Stimulated activated memory B cell treated with anti-CD40 and anti-IgM and Interleukin-4, amounts not matched to agents 10 μg/mL and 1 μg/mL and 100 μg/mL, for 72 hours (primary cell): ENCODE measurements at regions not wholly inside any gene's neighbourhood (a gene's known extent, or its start where the extent isn't known, plus 50 kb on each side); places are given as distances from the start of the nearest gene placed in this dataset.

Source experiments
- ATAC-seq: fragments of 150-1000 bp; cut with Tn5 transposase; 2 replicates; pipeline ENCODE4 v1.10.0; 2021
- H3K27ac Mint-ChIP-seq: one replicate; pipeline ENCODE4 v1.8.0; 2022; ENCODE audit warnings: mild to moderate bottlenecking, mixed read lengths
- H3K27me3 Mint-ChIP-seq: one replicate; pipeline ENCODE4 v1.8.0; 2022; ENCODE audit warnings: mixed read lengths
- H3K36me3 Mint-ChIP-seq: one replicate; pipeline ENCODE4 v1.8.0; 2022; ENCODE audit warnings: mixed read lengths
- H3K4me1 Mint-ChIP-seq: one replicate; pipeline ENCODE4 v1.8.0; 2022; ENCODE audit warnings: mixed read lengths
- H3K4me3 Mint-ChIP-seq: one replicate; pipeline ENCODE4 v1.8.0; 2022; ENCODE audit warnings: mild to moderate bottlenecking, moderate library complexity, mixed read lengths
- H3K9me3 Mint-ChIP-seq: one replicate; pipeline ENCODE4 v1.8.0; 2022; ENCODE audit warnings: mixed read lengths

DNA sequence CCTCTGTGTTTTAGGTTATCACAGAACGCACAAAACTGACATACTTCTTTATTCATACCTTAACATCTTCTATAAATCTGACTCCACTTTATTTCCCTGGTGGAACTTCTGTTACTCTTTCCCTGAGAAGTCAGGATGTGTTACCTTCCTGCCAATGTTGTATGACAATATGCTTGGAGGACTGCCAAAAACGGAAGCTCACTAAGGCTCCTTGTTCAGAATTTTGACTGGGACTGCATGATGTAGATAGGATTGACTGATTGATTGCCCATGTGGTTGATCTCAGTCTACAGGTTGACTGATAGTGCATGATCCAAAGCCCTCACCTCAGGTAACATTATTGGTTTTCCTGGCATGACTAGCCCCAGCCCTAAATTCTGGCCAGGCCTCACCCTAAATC is 319.4 kb downstream of the TLR4 start:
- Mint-ChIP-seq H3K9me3 (peaks cover 3% of the 10 kb centered on the region), H3K27ac (no peak overlapping the region), H3K4me3 (no peak overlapping the region), H3K27me3 (peaks cover 3% of the 10 kb centered on the region), H3K4me1 (no peaks in the 10 kb centered on the region), H3K36me3 (no peaks in the 10 kb centered on the region)
- no peak for ATAC-seq

DNA sequence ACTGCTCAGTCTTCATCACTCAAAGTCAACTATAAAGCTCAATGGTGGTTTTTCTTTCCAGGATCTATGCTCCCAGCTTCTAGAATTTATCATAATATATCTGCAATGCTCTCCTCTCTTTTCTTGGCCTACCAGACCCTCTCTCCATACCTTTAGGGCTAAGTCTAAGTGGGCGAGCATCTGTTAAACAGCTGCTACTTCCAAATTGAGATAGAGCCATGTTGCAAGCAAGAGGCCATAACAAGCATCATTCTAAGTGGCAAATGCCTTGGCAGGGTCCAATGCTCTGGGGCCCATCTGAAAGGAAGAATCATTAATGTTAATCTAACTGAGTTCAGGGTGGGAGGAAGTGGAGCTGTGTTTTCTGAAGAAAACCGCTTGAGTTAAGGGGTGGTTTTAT is 324.0 kb downstream of the TLR4 start:
- Mint-ChIP-seq H3K27me3 (peaks cover 18% of the 10 kb centered on the region), H3K4me3 (no peak overlapping the region), H3K9me3 (peaks cover 3% of the 10 kb centered on the region), H3K36me3 (no peaks in the 10 kb centered on the region), H3K4me1 (no peaks in the 10 kb centered on the region), H3K27ac (no peak overlapping the region)
- no peak for ATAC-seq

DNA sequence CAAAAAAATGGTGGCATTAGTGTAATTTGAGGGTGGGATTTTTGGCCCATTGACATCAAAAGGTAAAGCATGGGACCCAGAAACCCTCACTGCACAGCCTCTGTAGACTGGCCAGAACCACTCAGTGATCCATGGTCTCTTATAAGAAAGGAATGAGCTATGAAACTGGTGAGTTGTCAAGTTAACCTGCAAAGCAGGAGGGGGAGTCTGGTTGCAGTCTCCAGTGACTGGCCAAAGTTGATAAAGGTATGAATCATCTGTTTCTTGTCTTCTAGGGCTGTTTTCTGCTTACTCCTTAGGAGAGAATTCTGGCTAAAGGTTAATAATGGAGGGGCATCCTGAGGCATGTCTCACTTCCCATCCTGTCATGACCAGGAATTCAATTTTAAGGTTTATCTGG is 325.2 kb downstream of the TLR4 start:
- Mint-ChIP-seq H3K9me3 (peaks cover 7% of the 10 kb centered on the region), H3K4me1 (no peaks in the 10 kb centered on the region), H3K4me3 (no peak overlapping the region), H3K36me3 (no peaks in the 10 kb centered on the region), H3K27me3 (peaks cover 30% of the 10 kb centered on the region), H3K27ac (no peak overlapping the region)
- ATAC-seq = no peak

DNA sequence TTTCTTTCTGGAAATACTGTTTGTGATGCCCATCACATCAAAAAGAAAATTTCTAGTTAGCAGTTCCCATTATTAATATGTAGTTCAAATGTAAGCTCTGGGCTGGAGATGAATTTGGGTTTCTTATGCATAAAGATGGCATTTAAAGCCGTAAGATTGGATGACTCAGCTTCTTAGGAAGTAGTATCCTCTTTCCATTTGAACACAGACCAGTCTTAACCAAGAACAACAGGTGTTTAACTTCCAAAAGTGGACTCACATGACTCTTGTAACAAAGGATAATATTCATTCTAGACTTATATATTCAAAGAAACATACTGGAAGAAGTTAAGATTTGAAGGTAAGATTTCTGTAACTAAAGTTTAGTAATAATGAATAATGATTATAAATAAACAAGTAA is 330.5 kb downstream of the TLR4 start:
- H3K27me3 Mint-ChIP-seq = peaks cover 18% of the 10 kb centered on the region
- no peak for ATAC-seq
- H3K36me3 Mint-ChIP-seq = no peaks in the 10 kb centered on the region
- H3K9me3 Mint-ChIP-seq = peaks cover 4% of the 10 kb centered on the region
- H3K4me1 Mint-ChIP-seq = no peaks in the 10 kb centered on the region
- no peak overlapping the region for H3K4me3 Mint-ChIP-seq
- no peak overlapping the region for H3K27ac Mint-ChIP-seq

DNA sequence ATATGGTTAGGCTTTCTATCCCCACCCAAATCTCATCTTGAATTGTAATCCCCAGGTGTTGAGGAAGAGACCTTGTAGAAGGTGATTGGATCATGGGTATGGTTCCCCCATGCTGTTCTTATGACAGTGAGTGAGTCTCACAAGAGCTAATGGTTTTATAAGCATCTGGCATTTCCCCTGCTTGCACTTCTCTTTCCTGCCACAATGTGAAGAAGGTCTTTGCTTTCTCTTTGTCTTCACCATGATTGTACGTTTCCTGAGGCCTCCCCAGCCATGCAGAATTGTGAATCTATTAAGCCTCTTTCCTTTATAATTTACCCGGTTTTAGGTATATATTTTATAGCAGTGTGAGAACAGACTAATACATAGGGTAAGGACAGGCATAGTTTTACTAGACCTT is 334.5 kb downstream of the TLR4 start:
- Mint-ChIP-seq H3K9me3 (peaks cover 7% of the 10 kb centered on the region), H3K27me3 (peaks cover 9% of the 10 kb centered on the region), H3K36me3 (no peaks in the 10 kb centered on the region), H3K27ac (no peak overlapping the region), H3K4me1 (no peaks in the 10 kb centered on the region), H3K4me3 (no peak overlapping the region)
- ATAC-seq = no peak

DNA sequence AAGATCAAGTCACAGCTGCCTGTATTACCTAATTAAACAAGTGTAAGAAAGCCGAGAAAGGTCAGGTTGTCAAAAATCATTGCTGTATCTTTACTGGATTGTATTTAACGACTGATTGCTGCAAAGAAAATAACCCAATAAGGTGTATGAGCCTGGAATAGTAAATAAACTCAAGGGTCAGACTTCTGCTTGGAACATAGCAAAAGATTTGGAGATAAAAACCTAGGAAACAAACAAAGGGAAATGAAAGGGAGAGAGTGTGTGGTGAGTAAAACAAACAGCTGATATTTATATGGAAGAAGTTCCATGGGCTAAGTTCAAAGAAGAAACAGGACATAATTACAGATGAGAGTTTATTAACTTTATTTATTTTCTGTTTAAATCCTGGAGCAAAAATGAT is 354.0 kb downstream of the TLR4 start:
- ATAC-seq = no peak
- Mint-ChIP-seq H3K27me3 (no peaks in the 10 kb centered on the region), H3K9me3 (no peaks in the 10 kb centered on the region), H3K27ac (no peak overlapping the region), H3K4me3 (no peak overlapping the region), H3K36me3 (no peaks in the 10 kb centered on the region), H3K4me1 (no peaks in the 10 kb centered on the region)

DNA sequence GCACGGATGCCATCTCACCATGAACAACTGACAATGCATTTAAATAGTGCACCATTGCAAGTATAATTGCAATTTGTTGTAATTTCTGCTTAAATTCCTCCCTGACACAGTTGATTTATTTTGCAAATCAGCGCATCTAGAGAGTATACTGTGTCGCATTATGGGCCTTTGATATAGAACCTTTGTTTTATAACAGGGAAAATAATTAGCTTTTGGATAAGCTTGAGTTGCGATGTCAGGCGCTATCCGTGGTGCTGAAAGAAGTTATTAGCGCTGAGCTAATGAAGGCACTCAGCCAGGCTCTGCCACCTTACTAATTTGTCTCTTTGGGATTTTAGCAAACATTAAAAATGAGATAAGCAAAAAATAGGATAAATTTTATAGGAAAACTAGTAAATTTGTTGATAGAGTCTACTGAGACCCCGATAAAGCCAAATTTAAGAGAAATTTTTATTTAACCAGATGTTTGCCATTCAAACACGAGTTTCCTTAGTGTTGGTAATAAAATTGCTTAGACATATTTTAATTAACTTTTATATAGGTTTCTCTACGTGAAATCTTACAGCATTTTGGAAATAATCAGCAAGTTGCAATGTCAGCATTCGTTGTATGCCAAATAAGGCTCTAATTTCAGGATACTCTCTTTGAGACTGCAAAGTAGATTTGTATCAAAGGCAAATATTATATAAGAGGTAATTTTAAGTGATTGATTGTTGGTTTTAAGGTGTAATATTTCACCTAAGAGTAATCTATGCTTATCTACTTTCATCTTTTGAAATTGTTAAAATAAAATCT is 355.5 kb downstream of the TLR4 start:
- Mint-ChIP-seq H3K27ac (no peak overlapping the region), H3K27me3 (no peaks in the 10 kb centered on the region), H3K36me3 (no peaks in the 10 kb centered on the region), H3K4me1 (no peaks in the 10 kb centered on the region), H3K9me3 (no peaks in the 10 kb centered on the region), H3K4me3 (no peak overlapping the region)
- no peak for ATAC-seq

DNA sequence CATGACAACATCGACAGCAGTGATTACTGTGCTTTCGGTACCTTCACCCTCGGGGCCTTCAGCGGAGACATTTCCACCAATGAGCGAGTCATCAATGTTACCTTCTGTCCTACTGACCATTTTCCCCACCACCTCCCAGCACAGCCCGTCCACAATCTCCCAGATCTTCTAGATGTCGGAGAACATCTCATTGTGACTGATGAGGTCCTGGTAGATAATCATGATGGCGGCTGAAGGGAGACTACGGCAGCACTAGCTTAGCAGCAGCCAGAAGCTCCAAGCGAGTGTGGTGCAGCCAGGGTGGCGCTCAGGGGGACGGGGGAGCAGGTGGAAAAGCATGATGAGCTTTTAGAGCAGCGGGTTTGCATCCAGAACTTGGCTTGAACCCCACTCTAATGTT is 379.0 kb downstream of the TLR4 start:
- Mint-ChIP-seq H3K4me1 (no peaks in the 10 kb centered on the region), H3K27me3 (no peaks in the 10 kb centered on the region), H3K36me3 (no peaks in the 10 kb centered on the region), H3K4me3 (no peak overlapping the region), H3K9me3 (no peaks in the 10 kb centered on the region), H3K27ac (no peak overlapping the region)
- no peak for ATAC-seq

DNA sequence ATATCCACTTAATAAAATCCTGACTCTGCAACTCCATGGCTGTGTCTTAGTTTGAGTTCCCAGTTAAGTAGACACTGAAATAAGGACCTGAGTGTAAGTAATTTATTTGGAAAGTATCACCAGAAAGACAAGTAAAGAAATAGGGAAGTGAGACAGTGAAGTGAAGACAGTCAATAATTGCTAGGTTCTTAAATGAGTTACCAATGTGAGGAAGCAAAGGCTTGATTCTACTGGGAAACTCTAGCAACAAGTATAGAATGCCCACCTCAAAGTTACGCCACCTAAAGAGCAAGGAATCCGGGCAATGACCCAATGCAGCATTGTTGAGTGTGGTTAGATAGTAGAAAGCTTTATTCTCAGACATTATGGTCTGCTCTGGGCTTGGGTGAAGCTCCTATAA is 383.9 kb downstream of the TLR4 start:
- no peak for ATAC-seq

DNA sequence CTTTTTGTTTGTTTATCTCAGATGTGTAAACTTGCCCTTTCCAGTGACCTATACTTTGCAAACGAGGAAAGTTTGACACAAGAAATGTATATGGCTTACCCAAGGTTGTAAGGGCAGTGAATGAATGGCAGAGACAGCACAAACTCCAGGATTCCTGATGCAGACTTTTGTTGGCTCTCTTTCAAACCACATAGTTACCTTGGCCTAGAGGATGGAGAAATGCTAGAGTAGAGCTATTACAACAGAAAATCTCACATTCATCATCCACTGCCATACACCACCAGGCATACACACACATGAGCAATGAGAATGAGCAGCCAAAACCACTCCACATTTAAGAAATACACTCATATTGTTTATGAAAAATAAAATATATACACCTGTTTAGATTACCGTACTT is 387.0 kb downstream of the TLR4 start:
- no peak overlapping the region for H3K27ac Mint-ChIP-seq
- H3K4me3 Mint-ChIP-seq = no peak overlapping the region
- H3K27me3 Mint-ChIP-seq = no peaks in the 10 kb centered on the region
- no peaks in the 10 kb centered on the region for H3K36me3 Mint-ChIP-seq
- H3K4me1 Mint-ChIP-seq = peaks cover 8% of the 10 kb centered on the region
- no peaks in the 10 kb centered on the region for H3K9me3 Mint-ChIP-seq
- ATAC-seq = no peak

More for the DNA sequence above, 383.9 kb downstream of the TLR4 start:
- no peaks in the 10 kb centered on the region for H3K27me3 Mint-ChIP-seq
- no peak overlapping the region for H3K4me3 Mint-ChIP-seq
- H3K4me1 Mint-ChIP-seq = no peaks in the 10 kb centered on the region
- no peaks in the 10 kb centered on the region for H3K36me3 Mint-ChIP-seq
- no peak overlapping the region for H3K27ac Mint-ChIP-seq
- no peaks in the 10 kb centered on the region for H3K9me3 Mint-ChIP-seq

DNA sequence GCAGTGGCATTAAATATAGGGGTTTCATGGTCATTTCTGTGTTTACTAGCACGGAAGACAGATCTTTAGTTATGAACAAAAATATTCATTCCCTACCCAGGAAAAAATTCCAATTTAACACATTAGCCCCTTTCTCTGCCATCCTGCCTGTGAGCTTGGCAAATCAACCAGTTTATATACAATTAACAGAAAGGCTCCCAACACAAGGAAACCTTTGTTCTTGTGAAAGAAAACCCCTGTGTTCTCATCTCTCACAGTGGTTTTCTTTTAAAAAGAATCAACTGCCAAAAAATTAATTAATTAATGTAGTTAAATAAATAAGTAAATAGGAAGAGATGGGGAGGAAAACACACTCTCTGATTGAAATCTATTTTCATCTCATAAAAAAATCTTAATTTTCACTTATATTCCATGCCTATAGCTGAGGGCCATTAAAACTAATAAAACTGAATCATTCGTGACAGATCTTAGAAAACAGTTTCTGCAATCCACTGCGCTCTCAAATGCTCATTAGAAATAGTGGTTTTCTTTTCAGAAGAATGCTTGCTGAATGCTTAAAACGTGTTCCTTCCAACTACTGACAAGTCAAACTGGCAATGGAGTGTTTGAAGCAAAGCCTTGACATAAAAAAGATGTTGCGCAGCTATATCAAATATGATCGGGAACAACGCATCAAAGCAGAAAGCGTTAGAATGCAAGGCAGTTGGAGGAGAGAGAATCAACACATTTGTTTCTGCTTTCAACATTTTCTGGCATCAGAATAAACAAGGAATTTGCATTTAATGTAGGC is 387.7 kb downstream of the TLR4 start:
- Mint-ChIP-seq H3K36me3 (no peaks in the 10 kb centered on the region), H3K9me3 (no peaks in the 10 kb centered on the region), H3K4me1 (peaks cover 8% of the 10 kb centered on the region), H3K4me3 (no peak overlapping the region), H3K27me3 (no peaks in the 10 kb centered on the region), H3K27ac (no peak overlapping the region)
- no peak for ATAC-seq

DNA sequence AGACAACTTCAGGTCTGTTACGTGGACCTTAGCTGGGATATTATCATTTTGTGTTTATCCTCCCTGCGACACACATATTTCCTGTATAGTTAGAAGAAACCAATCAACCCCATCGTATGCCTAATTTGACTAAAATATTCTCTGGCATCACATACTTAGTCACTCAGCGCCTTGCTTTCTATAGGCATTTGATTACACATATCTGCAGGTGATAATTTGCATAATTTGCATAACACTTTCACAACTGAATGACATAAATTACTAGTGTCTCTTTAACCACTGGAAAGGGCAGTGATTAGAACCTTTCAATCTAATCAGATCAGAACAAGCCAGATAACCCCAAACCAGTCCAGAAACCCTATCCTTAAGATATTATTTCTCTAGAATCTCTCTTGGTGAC is 390.2 kb downstream of the TLR4 start:
- Mint-ChIP-seq H3K36me3 (no peaks in the 10 kb centered on the region), H3K27me3 (peaks cover 10% of the 10 kb centered on the region), H3K9me3 (no peaks in the 10 kb centered on the region), H3K27ac (no peak overlapping the region), H3K4me3 (no peak overlapping the region), H3K4me1 (peaks cover 8% of the 10 kb centered on the region)
- no peak for ATAC-seq

DNA sequence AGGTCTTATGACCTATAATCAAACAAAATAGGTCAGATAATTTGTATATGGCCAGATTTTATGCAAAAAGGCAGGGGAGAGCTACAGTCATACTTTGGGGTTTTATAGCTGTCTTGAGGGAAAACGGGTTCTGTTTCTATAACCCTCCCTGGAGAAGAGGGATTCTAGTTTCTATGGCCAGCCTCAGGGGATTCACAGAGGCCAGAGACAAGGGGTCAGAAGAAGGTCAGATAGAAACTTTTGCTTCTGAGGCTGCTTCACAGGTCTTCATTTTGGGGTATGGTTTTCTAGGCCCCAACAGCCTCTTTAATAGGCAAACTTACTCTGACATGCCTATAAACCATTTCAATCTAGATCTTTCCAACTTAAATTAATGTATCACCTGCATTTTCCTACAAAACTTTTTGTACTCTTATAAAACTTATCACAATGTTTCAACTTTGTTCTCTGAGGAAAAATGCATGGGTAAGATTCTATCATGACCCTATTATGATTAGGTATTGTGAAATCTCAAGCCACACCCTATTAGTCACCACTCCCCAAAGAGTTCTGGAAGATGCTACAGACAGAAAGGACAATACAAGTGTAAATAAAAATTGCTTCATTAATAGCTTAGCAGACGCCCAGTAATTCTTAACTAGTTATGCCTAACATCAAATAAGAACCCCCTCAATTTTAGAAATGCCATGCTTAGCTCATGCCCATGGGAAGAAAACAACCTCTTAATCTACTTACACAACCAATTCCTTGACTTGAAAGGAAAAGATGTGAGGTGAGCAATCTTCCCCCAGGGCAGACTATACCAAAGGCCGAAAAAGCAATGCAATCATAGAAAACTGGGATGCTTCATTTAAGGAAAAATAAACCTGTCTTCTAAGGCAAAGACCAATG is 396.6 kb downstream of the TLR4 start:
- no peak overlapping the region for H3K27ac Mint-ChIP-seq
- no peak for ATAC-seq
- no peaks in the 10 kb centered on the region for H3K9me3 Mint-ChIP-seq
- H3K4me3 Mint-ChIP-seq = no peak overlapping the region
- no peaks in the 10 kb centered on the region for H3K36me3 Mint-ChIP-seq
- no peaks in the 10 kb centered on the region for H3K4me1 Mint-ChIP-seq
- H3K27me3 Mint-ChIP-seq = peaks cover 18% of the 10 kb centered on the region

DNA sequence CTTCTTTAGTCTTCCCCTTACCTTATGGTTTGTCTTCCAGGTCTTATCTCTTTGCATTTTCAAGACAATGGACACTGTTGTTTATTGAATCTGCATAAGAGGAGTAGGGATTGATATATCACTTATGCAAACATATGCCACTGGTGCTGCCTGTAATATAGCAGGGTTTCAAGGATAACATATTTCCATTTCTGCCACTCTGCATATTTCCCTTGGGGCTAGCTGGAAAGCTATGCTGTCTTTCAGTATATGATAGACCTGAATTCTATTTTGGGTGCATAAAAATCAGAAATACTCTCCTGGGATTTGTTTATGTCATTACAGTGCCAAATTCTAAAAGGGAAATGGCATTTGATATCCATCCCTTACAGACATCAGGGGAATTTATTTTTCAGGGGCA is 400.2 kb downstream of the TLR4 start:
- no peak overlapping the region for H3K27ac Mint-ChIP-seq
- no peaks in the 10 kb centered on the region for H3K36me3 Mint-ChIP-seq
- no peak for ATAC-seq
- no peaks in the 10 kb centered on the region for H3K4me1 Mint-ChIP-seq
- H3K4me3 Mint-ChIP-seq = no peak overlapping the region
- H3K27me3 Mint-ChIP-seq = peaks cover 8% of the 10 kb centered on the region
- H3K9me3 Mint-ChIP-seq = no peaks in the 10 kb centered on the region

DNA sequence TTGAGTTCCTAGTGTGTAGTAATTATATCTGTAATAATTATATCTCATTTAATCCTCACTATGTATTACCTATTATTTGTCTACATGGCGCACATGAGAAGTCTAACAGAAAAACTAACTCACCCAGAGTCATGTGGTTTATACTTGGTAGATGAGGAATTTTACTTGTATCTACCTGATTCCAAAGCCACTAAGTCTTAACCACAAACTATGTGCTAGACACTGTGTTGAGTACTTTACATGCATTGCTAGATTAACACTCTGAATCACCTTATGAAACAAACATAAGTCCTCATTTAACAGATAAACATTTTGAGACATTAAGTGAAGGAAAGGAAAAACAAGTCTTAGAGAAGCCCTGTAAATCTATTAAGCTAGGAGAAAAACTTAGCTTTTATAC is 404.8 kb downstream of the TLR4 start:
- H3K4me1 Mint-ChIP-seq = no peaks in the 10 kb centered on the region
- no peaks in the 10 kb centered on the region for H3K36me3 Mint-ChIP-seq
- no peaks in the 10 kb centered on the region for H3K9me3 Mint-ChIP-seq
- peaks cover 19% of the 10 kb centered on the region for H3K27me3 Mint-ChIP-seq
- H3K4me3 Mint-ChIP-seq = no peak overlapping the region
- ATAC-seq = no peak
- H3K27ac Mint-ChIP-seq = no peak overlapping the region
